ENCODE measurements at regions not wholly inside any gene's neighbourhood (a gene's known extent, or its start where the extent isn't known, plus 50 kb on each side); places are given as distances from the start of the nearest gene placed in this dataset.

DNA sequence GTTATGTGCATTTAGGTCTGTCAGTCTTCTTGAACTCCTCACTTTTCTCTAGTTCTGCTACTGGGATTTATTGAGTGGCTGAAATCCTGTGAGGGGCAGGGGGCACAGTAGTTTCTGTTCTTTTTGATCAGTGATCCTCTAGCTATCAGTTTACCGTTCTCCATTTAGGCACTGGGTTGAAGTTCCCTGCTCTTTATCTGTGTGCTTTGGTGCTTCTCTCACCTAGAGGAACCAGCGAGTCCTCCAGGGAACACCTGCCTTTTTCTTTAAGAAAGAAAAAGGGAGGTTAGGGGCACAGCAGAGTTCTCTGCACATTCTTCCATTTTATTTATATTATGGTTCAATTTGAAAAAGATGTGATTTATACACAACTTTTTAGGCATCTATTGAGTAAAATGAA, 503.0 kb upstream of the AGA start:
- H3K27me3 Mint-ChIP-seq (ENCODE audit: low read depth in 3 of 3), result peaks cover 0 to 1% (median 0%) of the 10 kb centered on the region in 3 donors
- no peak overlapping the region for H3K4me3 Mint-ChIP-seq
- H3K27ac Mint-ChIP-seq, result no peak overlapping the region
- no peaks in the 10 kb centered on the region for H4K20me1 ChIP-seq (ENCODE audit: insufficient read depth, low read length)
- no peaks in the 10 kb centered on the region for H3K9me3 ChIP-seq (replicated peaks in 1 of 2; ENCODE audit: control insufficient read depth in 1 of 2, insufficient read depth in 1 of 2, low read length in 2 of 2)
- intact Hi-C loops (cut with micrococcal nuclease), result no loop called here
- H3K27me3 ChIP-seq (ENCODE audit: control insufficient read depth in 2 of 2, insufficient read depth in 2 of 2, low read length in 2 of 2), result no peaks in the 10 kb centered on the region
- DNase-seq, result no peak
- no peaks in the 10 kb centered on the region for H3K79me2 ChIP-seq (ENCODE audit: insufficient read depth, low read length)
- H3K27ac ChIP-seq (ENCODE audit: low read depth in 1 of 2, low read length in 2 of 2), result no peak overlapping the region
- TF ChIP-seq, protein P1, sequence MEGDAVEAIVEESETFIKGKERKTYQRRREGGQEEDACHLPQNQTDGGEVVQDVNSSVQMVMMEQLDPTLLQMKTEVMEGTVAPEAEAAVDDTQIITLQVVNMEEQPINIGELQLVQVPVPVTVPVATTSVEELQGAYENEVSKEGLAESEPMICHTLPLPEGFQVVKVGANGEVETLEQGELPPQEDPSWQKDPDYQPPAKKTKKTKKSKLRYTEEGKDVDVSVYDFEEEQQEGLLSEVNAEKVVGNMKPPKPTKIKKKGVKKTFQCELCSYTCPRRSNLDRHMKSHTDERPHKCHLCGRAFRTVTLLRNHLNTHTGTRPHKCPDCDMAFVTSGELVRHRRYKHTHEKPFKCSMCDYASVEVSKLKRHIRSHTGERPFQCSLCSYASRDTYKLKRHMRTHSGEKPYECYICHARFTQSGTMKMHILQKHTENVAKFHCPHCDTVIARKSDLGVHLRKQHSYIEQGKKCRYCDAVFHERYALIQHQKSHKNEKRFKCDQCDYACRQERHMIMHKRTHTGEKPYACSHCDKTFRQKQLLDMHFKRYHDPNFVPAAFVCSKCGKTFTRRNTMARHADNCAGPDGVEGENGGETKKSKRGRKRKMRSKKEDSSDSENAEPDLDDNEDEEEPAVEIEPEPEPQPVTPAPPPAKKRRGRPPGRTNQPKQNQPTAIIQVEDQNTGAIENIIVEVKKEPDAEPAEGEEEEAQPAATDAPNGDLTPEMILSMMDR (IDR thresholded peaks at IDR 0.05), result no peak
- no peak overlapping the region for H3K9ac ChIP-seq (ENCODE audit: insufficient read depth, low read length, poor library complexity, severe bottlenecking)
- H3K9me3 Mint-ChIP-seq, result peaks cover 0 to 4% (median 1%) of the 10 kb centered on the region in 7 donors
- H3K4me3 ChIP-seq (replicated peaks in 1 of 3; ENCODE audit: low read depth in 2 of 3, low read length in 3 of 3), result no peak overlapping the region
- H2AFZ ChIP-seq (ENCODE audit: insufficient read depth, low read depth, low read length, poor library complexity, severe bottlenecking), result no peak overlapping the region
- H3K4me2 ChIP-seq (replicated peaks; ENCODE audit: extremely low read depth, low read length, poor library complexity, severe bottlenecking), result no peak overlapping the region
- H3K4me1 Mint-ChIP-seq, result no peaks in the 10 kb centered on the region
- no CpG with 5 or more reads among the region's 2 CpGs for WGBS (ENCODE audit: insufficient coverage)
- H3K4me1 ChIP-seq (ENCODE audit: control insufficient read depth in 1 of 2, insufficient read depth in 2 of 2, low read length in 2 of 2), result no peaks in the 10 kb centered on the region
- H3K36me3 Mint-ChIP-seq, result no peaks in the 10 kb centered on the region
- H3K36me3 ChIP-seq (replicated peaks in 1 of 2; ENCODE audit: control insufficient read depth in 1 of 2, insufficient read depth in 2 of 2, low read length in 2 of 2), result no peaks in the 10 kb centered on the region

DNA sequence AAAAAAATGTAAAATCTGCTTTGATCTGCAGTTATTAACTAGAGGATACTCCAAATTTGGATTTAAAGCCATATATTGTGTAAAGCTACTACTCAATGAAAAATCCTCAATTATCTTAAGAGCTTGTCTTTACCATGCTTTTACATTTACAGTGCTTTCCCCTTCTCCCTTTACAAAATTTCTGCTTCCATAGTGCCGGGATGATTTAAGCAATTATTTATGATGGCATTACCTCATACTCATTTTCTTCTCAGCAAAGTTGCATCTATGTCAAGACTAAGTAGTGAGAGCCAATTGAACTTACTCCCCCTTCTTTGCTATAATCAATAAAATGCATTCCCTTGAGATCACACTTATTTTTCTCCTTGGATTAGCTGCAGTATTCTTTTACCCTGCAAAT, 505.4 kb upstream of the AGA start:
- peaks cover 0 to 3% of the 10 kb centered on the region in 2 donors for H3K9me3 ChIP-seq (replicated peaks in 1 of 2; ENCODE audit: control insufficient read depth in 1 of 2, insufficient read depth in 1 of 2, low read length in 2 of 2)
- H2AFZ ChIP-seq (ENCODE audit: insufficient read depth, low read depth, low read length, poor library complexity, severe bottlenecking), result no peak overlapping the region
- no CpG with 5 or more reads among the region's 1 CpG for WGBS (ENCODE audit: insufficient coverage)
- Mint-ChIP-seq H3K9me3 (peaks cover 0 to 4% (median 2%) of the 10 kb centered on the region in 7 donors), H3K27me3 (ENCODE audit: low read depth in 3 of 3) (peaks cover 0 to 1% (median 0%) of the 10 kb centered on the region in 3 donors), H3K27ac (no peak overlapping the region), H3K36me3 (no peaks in the 10 kb centered on the region), H3K4me1 (no peaks in the 10 kb centered on the region), H3K4me3 (no peak overlapping the region)
- no peak overlapping the region for H3K4me3 ChIP-seq (replicated peaks in 1 of 3; ENCODE audit: low read depth in 2 of 3, low read length in 3 of 3)
- no peaks in the 10 kb centered on the region for H3K36me3 ChIP-seq (replicated peaks in 1 of 2; ENCODE audit: control insufficient read depth in 1 of 2, insufficient read depth in 2 of 2, low read length in 2 of 2)
- H3K4me1 ChIP-seq (ENCODE audit: control insufficient read depth in 1 of 2, insufficient read depth in 2 of 2, low read length in 2 of 2), result no peaks in the 10 kb centered on the region
- H3K27ac ChIP-seq (ENCODE audit: low read depth in 1 of 2, low read length in 2 of 2), result no peak overlapping the region
- no peak overlapping the region for H3K4me2 ChIP-seq (replicated peaks; ENCODE audit: extremely low read depth, low read length, poor library complexity, severe bottlenecking)
- intact Hi-C loops (cut with micrococcal nuclease), result no loop called here
- H3K79me2 ChIP-seq (ENCODE audit: insufficient read depth, low read length), result no peaks in the 10 kb centered on the region
- no peak for DNase-seq
- no peaks in the 10 kb centered on the region for H3K27me3 ChIP-seq (ENCODE audit: control insufficient read depth in 2 of 2, insufficient read depth in 2 of 2, low read length in 2 of 2)
- TF ChIP-seq, protein P1 (IDR thresholded peaks at IDR 0.05), result no peak
- no peak overlapping the region for H3K9ac ChIP-seq (ENCODE audit: insufficient read depth, low read length, poor library complexity, severe bottlenecking)
- no peaks in the 10 kb centered on the region for H4K20me1 ChIP-seq (ENCODE audit: insufficient read depth, low read length)

Measured in CD14-positive monocyte (primary cell).